HUDEP-2 (cell line): ENCODE measurements at regions not wholly inside any gene's neighbourhood (a gene's known extent, or its start where the extent isn't known, plus 50 kb on each side); places are given as distances from the start of the nearest gene placed in this dataset.

Experiments
- DNase-seq, 76 experiments: peaks; one replicate each; lab custom pipeline; 2025; ENCODE audit not compliant: unreplicated experiment in 76 of 76; lab: John Stamatoyannopoulos, UW

DNA sequence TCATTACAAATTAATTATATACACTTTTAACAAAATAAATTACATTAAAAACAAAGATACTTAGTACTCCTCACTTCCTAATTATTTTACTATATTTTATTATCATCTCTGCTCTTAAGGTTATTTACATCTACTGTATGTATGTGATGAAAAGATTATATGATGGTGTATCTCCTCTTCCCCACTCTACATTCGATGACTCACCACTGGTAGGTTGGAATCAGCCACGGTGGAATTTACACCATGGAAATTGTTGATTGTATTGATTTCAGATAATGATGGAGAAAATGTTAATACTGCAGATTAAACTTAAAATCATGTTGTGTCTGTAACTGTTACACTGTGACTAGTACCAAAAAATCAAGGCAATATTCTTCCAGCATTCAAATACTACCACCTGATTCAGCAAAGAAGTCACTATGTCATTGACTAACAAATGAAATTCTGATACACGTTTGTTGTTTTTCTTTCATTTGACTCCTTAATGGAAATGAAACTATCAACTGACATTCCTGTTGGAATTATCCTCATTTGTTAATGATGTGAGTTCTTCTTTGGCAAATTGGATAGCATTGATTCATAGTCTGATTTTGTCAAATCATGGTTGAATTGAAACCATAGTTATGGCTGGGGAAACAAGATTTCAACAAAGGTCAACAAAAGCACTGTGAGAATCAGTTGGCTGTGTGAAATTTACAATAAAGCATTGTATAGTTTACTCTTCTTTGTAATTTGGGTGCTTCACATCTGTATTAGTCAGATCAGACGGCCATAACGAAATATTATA lies 69.0 kb upstream of the NLK start:
- DNase-seq, result no peak

- no peak for DNase-seq
Observed at GRCh38 chr17:27974045-27974436, 68.4 kb upstream of the NLK start.

DNA sequence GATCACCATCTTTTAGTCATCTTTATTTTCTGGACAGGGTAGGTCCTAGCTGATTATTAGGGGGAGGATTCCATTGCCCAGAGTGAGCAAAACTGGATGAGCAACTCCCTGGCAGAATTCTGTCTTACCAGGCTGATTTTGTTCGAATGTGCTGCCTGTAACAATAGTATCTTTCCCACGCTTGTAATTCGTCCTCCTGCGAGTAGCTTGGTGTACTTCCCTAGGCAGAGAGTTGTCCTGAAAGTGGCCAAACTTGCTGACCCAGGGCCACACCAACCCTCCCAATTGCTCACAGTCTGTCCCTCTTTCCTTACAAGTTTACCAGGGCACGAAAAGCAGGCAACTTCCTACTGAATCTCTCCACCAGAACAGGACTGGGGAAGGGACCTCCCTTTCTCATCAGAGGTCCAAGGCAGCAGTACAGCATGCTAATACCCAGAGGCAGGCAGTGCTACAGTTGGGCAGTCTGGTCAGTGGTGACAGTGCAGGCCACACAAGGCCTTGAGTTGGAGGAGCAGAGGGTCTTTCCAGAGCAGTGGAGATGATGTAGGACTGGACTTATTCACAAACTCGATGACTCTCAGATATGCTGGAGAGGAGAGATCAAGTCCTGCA lies 67.8 kb upstream of the NLK start:
- no peak for DNase-seq

DNA sequence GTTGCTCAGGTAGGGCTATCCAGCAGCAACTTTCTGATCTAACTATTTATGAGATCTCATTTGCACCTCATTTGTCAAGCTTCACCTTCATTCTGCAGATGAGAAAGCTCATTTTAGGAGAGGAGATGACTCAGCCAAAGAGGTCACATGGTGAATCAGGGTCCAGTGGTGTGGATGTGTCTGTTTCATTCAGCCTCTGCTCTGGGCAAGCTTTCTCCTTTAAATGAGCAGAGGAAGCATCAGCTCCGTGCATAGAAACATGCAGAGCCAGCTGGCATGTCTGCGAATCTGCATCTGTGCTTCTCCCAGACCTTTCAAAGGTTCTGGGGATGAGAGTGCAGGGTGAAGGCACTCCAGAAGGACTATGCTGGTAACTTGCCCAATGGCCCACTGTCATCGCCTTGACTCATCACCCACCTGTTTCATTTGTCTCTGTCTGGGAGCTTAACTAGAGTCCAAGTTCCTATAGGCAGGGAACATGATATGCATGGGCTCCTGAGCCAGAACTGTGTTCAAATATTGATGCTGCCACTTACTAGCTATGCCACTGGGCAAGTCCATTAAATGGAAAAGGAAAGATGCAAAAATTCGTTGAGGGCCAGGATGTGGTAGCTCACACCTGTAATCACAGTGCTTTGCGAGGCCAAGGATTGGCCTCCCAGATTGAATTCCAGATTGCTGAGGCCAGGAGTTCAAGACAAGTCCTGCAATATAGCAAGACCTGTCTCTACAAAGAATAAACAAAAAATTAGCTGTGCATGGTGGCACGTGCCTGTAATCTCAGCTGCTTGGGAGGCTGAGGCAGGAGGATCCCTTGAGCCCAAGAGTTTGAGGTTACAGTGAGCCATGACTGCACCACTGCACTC lies 67.1 kb upstream of the NLK start:
- no peak for DNase-seq

- DNase-seq, result no peak
Observed at GRCh38 chr17:27976331-27976730, 66.1 kb upstream of the NLK start.

DNA sequence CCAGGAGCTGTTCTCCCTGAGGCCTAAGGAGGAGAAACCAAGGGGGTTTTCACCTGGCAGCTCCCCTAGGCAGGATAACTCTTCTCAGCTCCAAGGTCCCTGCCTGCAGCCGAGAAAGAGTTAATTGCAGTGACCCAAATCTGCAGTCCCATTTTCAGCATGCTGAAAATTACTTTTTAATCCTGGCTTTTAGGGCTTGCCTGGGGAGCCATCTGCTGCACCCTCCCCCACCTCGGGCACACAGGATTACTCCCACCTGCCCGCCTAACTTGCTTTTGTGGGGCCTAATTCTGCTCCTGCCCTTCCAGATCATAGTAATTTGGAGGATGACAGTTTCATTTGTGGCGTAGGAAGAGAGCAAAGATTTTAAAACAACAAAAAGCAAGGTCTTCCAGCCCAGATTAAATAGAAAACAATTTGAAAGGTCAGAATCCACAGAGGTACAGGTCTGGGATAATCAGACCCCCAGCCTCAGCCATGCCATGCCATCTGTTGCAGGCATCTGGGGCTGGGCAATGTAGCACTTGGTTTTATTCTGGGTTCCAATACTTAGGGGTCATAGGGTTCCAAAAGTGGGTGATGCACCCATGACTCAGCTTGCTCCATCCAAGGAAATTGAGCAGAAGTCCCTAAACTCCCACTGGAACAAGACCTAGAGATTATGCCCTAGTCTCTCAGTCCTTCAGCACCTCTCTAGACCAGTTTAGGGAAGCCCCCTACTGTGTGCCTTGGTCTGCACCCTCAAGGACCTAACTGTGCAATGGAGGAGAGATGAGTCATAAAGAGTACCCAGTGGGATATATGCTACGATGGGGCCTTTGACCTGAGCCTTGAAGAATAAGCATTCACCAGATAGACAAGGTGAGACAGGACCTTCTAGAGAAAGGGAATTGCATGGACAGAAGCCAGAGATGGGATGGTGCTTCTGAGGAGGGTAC lies 64.5 kb upstream of the NLK start:
- DNase-seq, result no peak

- no peak for DNase-seq
Observed at GRCh38 chr17:27978689-27979175, 63.7 kb upstream of the NLK start.

DNA sequence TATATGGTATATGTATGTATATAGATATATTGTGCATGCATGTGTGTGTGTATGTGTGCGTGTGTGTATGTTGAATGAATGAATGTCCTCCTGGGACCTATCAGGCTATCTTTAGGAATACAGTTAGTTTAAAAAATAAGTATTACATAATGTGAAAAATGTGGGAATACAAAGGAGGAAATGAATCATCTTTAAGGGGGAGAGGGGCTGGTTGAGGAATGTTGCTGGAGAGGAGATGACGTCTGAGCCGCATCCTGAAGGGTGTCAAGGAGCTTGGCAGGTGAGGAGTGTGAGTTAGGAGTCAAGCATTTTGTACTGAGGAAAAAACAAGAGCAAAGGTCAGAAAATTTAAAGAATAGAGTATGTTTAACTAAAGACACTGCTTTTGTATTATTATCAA lies 62.4 kb upstream of the NLK start:
- DNase-seq, result no peak

- DNase-seq, result no peak
Observed at GRCh38 chr17:27981978-27982377, 60.5 kb upstream of the NLK start.

DNA sequence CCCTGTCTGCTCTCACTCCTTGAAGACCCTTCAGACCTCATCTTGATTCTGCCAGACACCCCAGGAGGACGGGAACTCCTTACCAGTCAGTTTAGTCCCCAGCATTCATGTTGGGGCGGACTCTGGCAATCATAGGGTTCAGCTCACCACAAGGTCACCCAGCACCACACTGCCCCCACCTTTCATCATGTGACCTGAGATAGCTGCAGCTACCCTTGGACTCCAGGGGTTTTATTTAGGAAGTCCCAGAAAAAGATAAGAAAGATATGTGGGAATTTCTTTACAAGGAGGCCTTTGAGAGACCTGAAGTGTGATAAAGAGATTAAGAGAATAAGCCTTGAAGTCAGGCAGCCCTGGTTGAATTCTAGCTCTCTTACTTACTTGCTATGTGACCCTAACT lies 59.8 kb upstream of the NLK start:
- peak in 1 of 76 experiments; percentile 4 for DNase-seq

GRCh38 chr17:27983853-27984252 lies 58.6 kb upstream of the NLK start:
- no peak for DNase-seq

GRCh38 chr17:27984404-27984803 lies 58.1 kb upstream of the NLK start:
- no peak for DNase-seq

DNA sequence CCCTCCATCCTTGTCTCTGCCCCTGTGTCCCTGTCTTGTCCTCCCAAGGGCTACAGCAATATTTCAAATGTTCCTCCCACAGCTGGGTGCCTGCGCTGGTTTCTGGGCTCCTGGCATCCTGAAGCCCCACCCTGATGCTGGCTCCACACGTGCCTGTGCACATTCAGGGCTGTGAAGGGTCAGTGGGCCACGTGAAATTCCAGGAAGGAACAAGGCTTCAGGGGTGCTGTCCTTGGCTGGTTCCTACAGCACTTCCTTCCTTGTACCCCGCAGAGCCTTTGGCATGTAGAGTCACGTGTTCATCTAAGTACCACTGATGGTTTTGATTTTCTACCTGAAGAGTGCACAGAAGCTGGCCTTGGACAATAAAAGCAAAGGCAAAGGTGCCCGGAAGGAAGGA lies 57.7 kb upstream of the NLK start:
- DNase-seq, result no peak

- no peak for DNase-seq
Observed at GRCh38 chr17:27985306-27985705, 57.2 kb upstream of the NLK start.

GRCh38 chr17:27985736-27986399 lies 56.6 kb upstream of the NLK start:
- peak in 23 of 76 experiments; percentile 11 to 64 (median 28) for DNase-seq

GRCh38 chr17:27986805-27987684 lies 55.4 kb upstream of the NLK start:
- DNase-seq, result peak in 75 of 76 experiments; percentile 20 to 98 (median 82)

DNA sequence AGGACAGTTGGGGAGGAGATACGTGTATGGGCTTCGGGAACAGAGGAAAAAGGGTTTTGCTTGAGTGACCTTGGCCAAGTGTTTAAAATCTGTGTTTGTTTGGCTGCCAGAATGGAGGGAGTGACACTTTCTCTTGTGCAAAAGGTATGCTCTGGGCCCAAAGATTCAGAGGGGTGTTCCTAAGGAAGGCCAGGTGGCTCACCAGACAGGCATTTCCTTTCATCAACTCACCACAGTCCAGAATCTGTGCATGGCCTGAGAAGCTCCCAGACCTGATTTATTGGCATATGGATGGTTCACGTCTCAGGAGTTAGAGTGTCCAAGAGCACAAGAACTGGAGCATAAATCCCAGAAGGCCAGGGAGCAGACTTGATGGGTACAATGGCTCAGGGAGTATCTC lies 53.4 kb upstream of the NLK start:
- DNase-seq, result no peak

DNA sequence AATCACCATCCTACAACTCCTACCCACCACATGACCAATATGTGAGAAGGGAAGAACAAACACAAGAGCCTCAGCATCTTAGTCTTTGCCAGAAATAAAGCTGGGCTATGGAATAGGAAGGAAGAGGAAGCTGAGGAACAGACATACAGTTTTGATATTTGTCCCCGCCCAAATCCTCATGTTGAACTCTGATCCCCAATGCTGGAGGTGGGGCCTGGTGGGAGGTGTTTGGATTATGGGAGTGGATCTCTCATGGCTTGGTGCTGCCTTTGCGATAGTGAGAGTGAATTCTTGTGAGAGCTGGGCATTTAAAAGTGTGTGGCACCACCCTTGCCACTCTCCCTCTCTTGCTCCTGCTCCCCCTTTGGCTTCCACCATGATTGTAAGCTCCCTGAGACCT lies 52.4 kb upstream of the NLK start:
- no peak for DNase-seq

GRCh38 chr17:27990979-27991378 lies 51.5 kb upstream of the NLK start:
- no peak for DNase-seq
